GM12873 (cell line): ENCODE measurements at regions not wholly inside any gene's neighbourhood (a gene's known extent, or its start where the extent isn't known, plus 50 kb on each side); places are given as distances from the start of the nearest gene placed in this dataset.

Experiments used
- CTCF ChIP-seq: IDR thresholded peaks from 2 replicates; pipeline ENCODE4 v1.5.1; 2012; ENCODE audit warnings: low read depth, mild to moderate bottlenecking, moderate library complexity, low read length, control low read depth; ENCODE audit not compliant: insufficient read depth; ENCODE audit errors: missing control alignments

DNA sequence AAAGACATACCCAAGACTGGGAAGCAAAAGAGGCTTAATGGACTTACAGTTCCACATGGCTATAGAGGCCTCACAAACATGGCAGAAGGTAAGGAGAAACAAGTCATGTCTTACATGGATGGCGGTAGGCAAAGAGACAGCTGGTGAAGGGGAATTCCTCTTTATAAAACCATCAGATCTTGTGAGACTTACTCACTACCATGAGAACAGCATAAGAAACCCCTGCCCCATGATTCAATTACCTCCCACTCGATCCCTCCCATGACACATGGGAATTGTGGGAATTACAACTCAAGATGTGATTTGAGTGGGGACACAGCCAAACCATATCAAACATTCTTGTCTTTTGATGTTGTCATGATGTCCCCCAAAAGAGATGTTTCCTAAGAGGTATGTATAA lies 103.3 kb downstream of the DUSP10 start:
- TF ChIP-seq CTCF = no peak

GRCh38 chr1:221641811-221642210 lies 100.1 kb downstream of the DUSP10 start:
- TF ChIP-seq CTCF = no peak

DNA sequence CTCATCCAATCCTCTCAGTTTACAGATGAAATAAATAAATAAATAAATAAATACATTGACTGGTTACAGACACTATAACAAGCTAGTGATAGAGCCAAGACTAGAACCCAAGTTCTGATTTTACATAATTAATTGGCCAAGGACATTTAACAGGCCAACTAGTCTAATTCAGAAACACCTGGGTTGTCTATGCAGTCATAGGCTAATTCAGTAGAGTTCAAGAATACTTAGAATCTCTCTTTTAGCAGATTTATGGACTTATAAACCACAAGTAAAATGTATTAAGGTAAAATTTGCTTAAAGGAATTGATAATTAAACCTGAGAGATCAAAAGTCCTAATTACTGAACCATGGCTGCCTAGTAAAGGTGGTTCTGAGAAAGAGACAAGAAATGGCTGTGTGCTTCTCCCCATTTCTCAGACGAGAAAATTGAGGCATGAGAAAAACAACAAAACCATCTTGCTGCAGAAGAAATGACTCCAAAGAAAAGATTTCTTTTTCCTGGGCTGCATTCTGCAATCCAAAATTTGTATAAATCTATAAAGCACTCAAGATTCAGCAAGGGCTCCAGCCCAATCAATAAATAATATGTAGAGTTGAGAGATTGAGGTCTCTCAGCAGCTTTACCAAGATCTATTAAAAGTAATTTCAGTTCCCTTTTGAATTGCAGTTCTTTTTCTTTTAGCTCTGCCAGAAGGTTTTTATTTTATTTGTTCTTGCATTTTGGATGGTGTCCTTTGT lies 98.3 kb downstream of the DUSP10 start:
- no peak for TF ChIP-seq CTCF

DNA sequence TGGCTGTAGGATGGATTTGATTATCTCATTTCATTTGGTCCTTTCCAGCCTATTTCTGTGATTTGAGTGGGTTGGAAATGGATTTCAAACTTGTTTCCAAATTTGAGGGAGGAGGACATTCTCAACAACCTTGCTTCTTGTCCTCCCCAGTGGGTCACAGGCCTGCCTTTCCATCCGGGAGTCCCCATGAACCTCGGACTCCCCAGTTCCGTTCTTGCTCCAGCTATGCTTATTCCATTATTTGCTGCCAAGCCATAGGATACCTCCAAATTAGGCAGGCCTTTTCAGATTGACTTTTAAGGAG lies 97.8 kb downstream of the DUSP10 start:
- TF ChIP-seq CTCF = no peak

GRCh38 chr1:221644663-221645258 lies 97.1 kb downstream of the DUSP10 start:
- TF ChIP-seq CTCF = no peak

- TF ChIP-seq CTCF = no peak
Measured at GRCh38 chr1:221648201-221648600, 93.7 kb downstream of the DUSP10 start.
